Renal pelvis (tissue), 1 donor: ENCODE measurements at regions not wholly inside any gene's neighbourhood (a gene's known extent, or its start where the extent isn't known, plus 50 kb on each side); places are given as distances from the start of the nearest gene placed in this dataset.
"Not testable (repeated sequence)": the region's sequence is repeated elsewhere in the genome, so short reads cannot be mapped to it uniquely, and the experiment has no call there.

Experiments
- DNase-seq: peaks from one replicate; pipeline ENCODE4 v3.0.0-alpha.2; 2013

GRCh38 chr9:134561427-134562145 is 80.0 kb upstream of the COL5A1 start:
- no peak for DNase-seq

- no peak for DNase-seq
Measured at GRCh38 chr9:134562146-134562849, 79.3 kb upstream of the COL5A1 start.

- no peak for DNase-seq
Measured at GRCh38 chr9:134563397-134563796, 78.2 kb upstream of the COL5A1 start.

GRCh38 chr9:134564431-134565170 is 77.0 kb upstream of the COL5A1 start:
- DNase-seq = no peak

- no peak for DNase-seq
Measured at GRCh38 chr9:134565316-134565915, 76.2 kb upstream of the COL5A1 start.

GRCh38 chr9:134566196-134566847 is 75.3 kb upstream of the COL5A1 start:
- DNase-seq = no peak

GRCh38 chr9:134566936-134567335 is 74.7 kb upstream of the COL5A1 start:
- no peak for DNase-seq

GRCh38 chr9:134568116-134568515 is 73.5 kb upstream of the COL5A1 start:
- DNase-seq = no peak

GRCh38 chr9:134568811-134569210 is 72.8 kb upstream of the COL5A1 start:
- no peak for DNase-seq

- no peak for DNase-seq
Measured at GRCh38 chr9:134569626-134570025, 72.0 kb upstream of the COL5A1 start.

- no peak for DNase-seq
Measured at GRCh38 chr9:134570151-134570621, 71.4 kb upstream of the COL5A1 start.

GRCh38 chr9:134570711-134571325 is 70.8 kb upstream of the COL5A1 start:
- no peak for DNase-seq

GRCh38 chr9:134571326-134571931 is 70.2 kb upstream of the COL5A1 start:
- no peak for DNase-seq

GRCh38 chr9:134571946-134572917 is 69.4 kb upstream of the COL5A1 start:
- DNase-seq = no peak

- not testable (repeated sequence) for DNase-seq
Measured at GRCh38 chr9:134574686-134575085, 66.9 kb upstream of the COL5A1 start.

- DNase-seq = no peak
Measured at GRCh38 chr9:134575103-134575900, 66.3 kb upstream of the COL5A1 start.

GRCh38 chr9:134575901-134576176 is 65.8 kb upstream of the COL5A1 start:
- no peak for DNase-seq

GRCh38 chr9:134585021-134585561 is 56.5 kb upstream of the COL5A1 start:
- DNase-seq = no peak
